Trophoblast cell (in vitro differentiated cells and primary cell): ENCODE measurements at regions not wholly inside any gene's neighbourhood (a gene's known extent, or its start where the extent isn't known, plus 50 kb on each side); places are given as distances from the start of the nearest gene placed in this dataset.

ENCODE experiments used
- DNase-seq, 2 donors: peaks; one replicate each; pipeline ENCODE4 v3.0.0-alpha.2; 2016
- H2AFZ ChIP-seq: 2 replicates; pipeline ENCODE4 v1.6.1; 2013; ENCODE audit warnings: low read length, moderate library complexity, mild to moderate bottlenecking; ENCODE audit not compliant: insufficient read depth, poor library complexity
- H2AK5ac ChIP-seq: 2 replicates; pipeline ENCODE4 v1.6.1; 2013; ENCODE audit warnings: mild to moderate bottlenecking, low read length
- H2BK120ac ChIP-seq: 2 replicates; pipeline ENCODE4 v1.6.1; 2013; ENCODE audit warnings: low read length, mild to moderate bottlenecking, moderate library complexity; ENCODE audit not compliant: insufficient read depth, poor library complexity
- H2BK12ac ChIP-seq: 2 replicates; pipeline ENCODE4 v1.6.1; 2013; ENCODE audit warnings: mild to moderate bottlenecking, low read length, moderate library complexity
- H2BK5ac ChIP-seq: 2 replicates; pipeline ENCODE4 v1.6.1; 2013; ENCODE audit warnings: low read length, low read depth, moderate library complexity, mild to moderate bottlenecking; ENCODE audit not compliant: poor library complexity
- H3K14ac ChIP-seq: 2 replicates; pipeline ENCODE4 v1.6.1; 2013; ENCODE audit warnings: mild to moderate bottlenecking, low read length
- H3K18ac ChIP-seq: 2 replicates; pipeline ENCODE4 v1.6.1; 2013; ENCODE audit warnings: mild to moderate bottlenecking, low read length
- H3K23ac ChIP-seq: 2 replicates; pipeline ENCODE4 v1.6.1; 2013; ENCODE audit warnings: low read length
- H3K27ac ChIP-seq: 2 replicates; pipeline ENCODE4 v1.5.1; 2013; ENCODE audit warnings: low read depth, mild to moderate bottlenecking, inconsistent platforms, low read length, moderate library complexity
- H3K27me3 ChIP-seq: 2 replicates; pipeline ENCODE4 v1.6.1; 2013; ENCODE audit warnings: inconsistent platforms, mild to moderate bottlenecking, low read length, moderate library complexity; ENCODE audit not compliant: insufficient read depth
- H3K36me3 ChIP-seq, 2 experiments: 1 replicate in 1 of 2; 2 replicates in 1 of 2; pipeline ENCODE4 v1.6.1; 2013; ENCODE audit warnings: low read length in 2 of 2, mild to moderate bottlenecking in 2 of 2, moderate library complexity in 1 of 2; ENCODE audit not compliant: insufficient read depth in 2 of 2, control insufficient read depth in 1 of 2
- H3K4ac ChIP-seq: 2 replicates; pipeline ENCODE4 v1.6.1; 2013; ENCODE audit warnings: low read depth, mild to moderate bottlenecking, low read length, moderate library complexity
- H3K4me1 ChIP-seq, 2 experiments: 1 replicate in 1 of 2; 2 replicates in 1 of 2; pipeline ENCODE4 v1.6.1; 2013; ENCODE audit warnings: low read length in 2 of 2, mild to moderate bottlenecking in 2 of 2, moderate library complexity in 1 of 2; ENCODE audit not compliant: insufficient read depth in 2 of 2, control insufficient read depth in 1 of 2
- H3K4me2 ChIP-seq: 2 replicates; pipeline ENCODE4 v1.6.1; 2013; ENCODE audit warnings: inconsistent platforms, mild to moderate bottlenecking, low read length, moderate library complexity
- H3K4me3 ChIP-seq: 2 replicates; pipeline ENCODE4 v1.5.1; 2013; ENCODE audit warnings: mild to moderate bottlenecking, low read depth, low read length, inconsistent platforms
- H3K79me1 ChIP-seq: one replicate; pipeline ENCODE4 v1.6.1; 2013; ENCODE audit warnings: low read length
- H3K79me2 ChIP-seq: 2 replicates; pipeline ENCODE4 v1.6.1; 2013; ENCODE audit warnings: low read length, mild to moderate bottlenecking; ENCODE audit not compliant: control insufficient read depth, insufficient read depth, poor library complexity
- H3K9ac ChIP-seq: 2 replicates; pipeline ENCODE4 v1.6.1; 2013; ENCODE audit warnings: mild to moderate bottlenecking, low read length
- H3K9me3 ChIP-seq: 2 replicates; pipeline ENCODE4 v1.6.1; 2013; ENCODE audit warnings: low read depth, mild to moderate bottlenecking, control low read depth, inconsistent platforms, low read length; ENCODE audit not compliant: insufficient read depth
- H4K12ac ChIP-seq: 2 replicates; pipeline ENCODE4 v1.6.1; 2013; ENCODE audit warnings: low read depth, mild to moderate bottlenecking, low read length, moderate library complexity
- H4K8ac ChIP-seq: 2 replicates; pipeline ENCODE4 v1.6.1; 2013; ENCODE audit warnings: low read depth, mild to moderate bottlenecking, low read length, moderate library complexity
- H4K91ac ChIP-seq: one replicate; pipeline ENCODE4 v1.6.1; 2013; ENCODE audit warnings: low read depth, mild to moderate bottlenecking, low read length, moderate library complexity
- WGBS: extraction: QIAGEN DNeasy Blood & Tissue Kit; methylation state at CpG from one replicate; pipeline ENCODE4 v1.1.7; 2013; ENCODE audit warnings: missing lambda C conversion rate; ENCODE audit not compliant: insufficient read length, insufficient coverage; ENCODE audit errors: extremely low coverage; 5-methylcytosine and 5-hydroxymethylcytosine counted together

DNA sequence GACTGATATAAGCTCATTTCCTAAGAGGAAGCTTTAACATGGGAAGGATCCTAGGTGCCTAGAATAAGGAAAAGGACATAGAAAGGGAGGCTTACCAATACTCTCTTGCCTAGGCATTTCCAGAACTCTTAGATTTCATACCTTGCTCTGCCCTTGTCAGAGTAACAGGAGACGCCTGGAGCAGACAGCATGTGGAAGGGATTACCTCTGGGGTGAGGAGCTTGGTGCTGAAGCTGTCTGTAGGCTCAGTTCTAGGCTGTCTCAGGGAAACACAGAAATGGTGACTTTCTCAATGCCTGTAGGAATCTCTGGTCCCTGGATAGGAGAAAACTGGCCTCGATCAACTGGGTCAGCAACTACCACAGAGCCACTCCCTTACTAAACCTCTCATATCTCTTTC, 150.0 kb downstream of the SLC4A3 start:
- Histone ChIP-seq H3K23ac (no peak overlapping the region), H2AK5ac (no peak overlapping the region), H3K79me1 (no peaks in the 10 kb centered on the region), H3K27ac (no peak overlapping the region), H3K4me2 (no peak overlapping the region), H2AFZ (no peak overlapping the region), H3K9me3 (no peaks in the 10 kb centered on the region), H2BK120ac (no peak overlapping the region), H3K4me1 (peaks cover 0 to 3% of the 10 kb centered on the region in 2 experiments), H3K27me3 (no peaks in the 10 kb centered on the region), H4K12ac (no peak overlapping the region), H4K91ac (no peak overlapping the region), H2BK12ac (no peak overlapping the region), H3K36me3 (no peaks in the 10 kb centered on the region), H3K4me3 (no peak overlapping the region), H3K79me2 (no peaks in the 10 kb centered on the region), H3K18ac (no peak overlapping the region), H3K14ac (no peak overlapping the region), H2BK5ac (no peak overlapping the region), H4K8ac (no peak overlapping the region), H3K4ac (no peak overlapping the region), H3K9ac (no peak overlapping the region)
- WGBS, result no CpG with 5 or more reads among the region's 2 CpGs
- no peak for DNase-seq

DNA sequence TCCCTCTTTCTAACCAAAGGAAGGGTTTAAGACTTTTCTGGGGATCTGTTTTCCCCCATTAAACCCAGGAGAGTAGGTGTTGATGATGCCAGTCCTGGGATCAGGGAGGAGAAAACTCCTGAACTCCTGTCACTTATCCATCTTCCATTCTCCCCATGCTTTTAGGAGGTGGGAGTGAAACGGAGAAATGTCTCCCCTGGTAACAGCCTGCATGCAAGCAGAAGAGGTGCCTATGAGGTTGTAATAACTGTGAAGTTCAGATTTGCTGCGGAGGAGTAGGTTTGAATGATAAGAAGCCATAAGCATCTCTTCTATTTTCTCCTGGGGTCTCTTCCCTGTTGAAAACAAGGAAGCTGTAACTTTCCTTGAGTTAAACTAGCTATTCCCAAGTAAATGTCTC, 150.8 kb downstream of the SLC4A3 start:
- Histone ChIP-seq H2BK120ac (no peak overlapping the region), H3K14ac (no peak overlapping the region), H3K4me2 (no peak overlapping the region), H4K91ac (no peak overlapping the region), H4K12ac (no peak overlapping the region), H3K79me1 (no peaks in the 10 kb centered on the region), H3K18ac (no peak overlapping the region), H4K8ac (no peak overlapping the region), H3K9ac (no peak overlapping the region), H3K4ac (no peak overlapping the region), H3K79me2 (no peaks in the 10 kb centered on the region), H3K27ac (no peak overlapping the region), H3K9me3 (no peaks in the 10 kb centered on the region), H3K23ac (no peak overlapping the region), H2BK5ac (no peak overlapping the region), H2BK12ac (no peak overlapping the region), H2AFZ (no peak overlapping the region), H2AK5ac (no peak overlapping the region), H3K4me1 (no peaks in the 10 kb centered on the region), H3K27me3 (no peaks in the 10 kb centered on the region), H3K36me3 (no peaks in the 10 kb centered on the region), H3K4me3 (no peak overlapping the region)
- WGBS, result no CpG with 5 or more reads among the region's 2 CpGs
- no peak for DNase-seq

DNA sequence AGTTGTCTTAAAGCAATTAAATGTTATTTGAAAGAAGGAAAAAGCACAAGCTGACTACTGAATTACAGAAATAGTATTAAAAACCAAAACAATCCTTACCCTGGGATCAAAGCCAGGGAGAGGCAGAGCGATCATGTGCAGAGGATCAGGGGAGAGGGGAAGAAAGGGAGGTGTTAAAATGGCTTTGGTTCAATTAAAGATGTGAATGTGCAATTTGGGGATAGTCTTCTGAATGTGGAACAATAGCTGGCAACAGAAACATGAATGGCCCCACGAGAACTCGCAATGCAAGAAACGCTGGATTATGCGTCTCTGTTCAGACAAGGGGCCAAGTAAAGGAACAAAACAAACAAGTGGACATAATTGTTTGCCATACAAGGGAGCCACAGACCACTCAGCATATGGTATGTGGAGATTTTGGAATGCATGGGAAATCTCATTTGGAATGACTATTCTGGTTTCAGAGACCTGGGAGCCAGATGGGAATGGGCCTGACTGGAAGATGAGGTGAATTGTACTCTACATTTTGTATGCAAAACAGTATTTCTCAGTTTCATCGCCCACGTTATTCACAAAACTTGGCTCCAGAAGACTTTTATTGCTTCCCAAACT, 155.4 kb downstream of the SLC4A3 start:
- DNase-seq, result no peak
- Histone ChIP-seq H4K12ac (no peak overlapping the region), H3K36me3 (no peaks in the 10 kb centered on the region), H3K9me3 (peaks cover 2% of the 10 kb centered on the region), H3K23ac (no peak overlapping the region), H3K4me3 (no peak overlapping the region), H3K18ac (no peak overlapping the region), H3K4me1 (no peaks in the 10 kb centered on the region), H2AFZ (no peak overlapping the region), H2BK120ac (no peak overlapping the region), H3K14ac (no peak overlapping the region), H2BK12ac (no peak overlapping the region), H3K27ac (no peak overlapping the region), H4K8ac (no peak overlapping the region), H3K4me2 (no peak overlapping the region), H3K27me3 (no peaks in the 10 kb centered on the region), H4K91ac (no peak overlapping the region), H2AK5ac (no peak overlapping the region), H3K9ac (no peak overlapping the region), H2BK5ac (no peak overlapping the region), H3K4ac (no peak overlapping the region), H3K79me1 (no peaks in the 10 kb centered on the region), H3K79me2 (no peaks in the 10 kb centered on the region)
- WGBS, result no CpG with 5 or more reads among the region's 7 CpGs

DNA sequence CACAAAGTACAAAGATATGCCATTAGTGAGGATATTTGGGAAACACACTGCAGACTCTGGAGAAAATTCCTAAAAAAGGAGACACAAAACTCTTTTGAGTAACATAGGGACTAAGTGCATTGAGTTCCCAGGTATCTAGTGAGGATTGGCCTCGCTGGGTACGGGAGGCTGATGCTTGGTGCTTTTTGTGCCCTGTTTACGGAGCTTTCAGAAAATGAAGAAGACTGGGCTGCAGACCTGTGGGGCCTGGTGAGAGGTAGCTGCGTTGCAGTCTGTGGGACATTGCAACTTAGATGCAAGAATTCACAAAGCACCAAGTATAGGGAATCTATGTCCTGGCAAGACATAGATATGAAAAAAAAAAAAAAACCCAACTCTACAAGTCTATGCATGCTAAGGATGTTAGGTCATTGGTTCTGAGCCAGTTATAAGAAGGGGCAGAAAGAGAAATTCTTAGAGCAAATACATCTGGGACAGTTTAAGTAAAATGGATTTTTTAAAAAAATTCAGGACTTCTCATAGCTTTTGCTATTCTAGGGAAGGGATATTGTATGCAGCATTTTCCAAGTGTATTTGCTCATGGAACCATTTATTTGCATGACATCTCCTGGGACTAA, 156.0 kb downstream of the SLC4A3 start:
- H3K23ac ChIP-seq, result no peak overlapping the region
- H2AK5ac ChIP-seq, result no peak overlapping the region
- H4K91ac ChIP-seq, result no peak overlapping the region
- no peak overlapping the region for H3K4me2 ChIP-seq
- no peak overlapping the region for H3K4ac ChIP-seq
- peaks cover 2% of the 10 kb centered on the region for H3K9me3 ChIP-seq
- H3K27me3 ChIP-seq, result no peaks in the 10 kb centered on the region
- H2AFZ ChIP-seq, result no peak overlapping the region
- H3K14ac ChIP-seq, result no peak overlapping the region
- H3K27ac ChIP-seq, result no peak overlapping the region
- H2BK5ac ChIP-seq, result no peak overlapping the region
- no CpG with 5 or more reads among the region's 4 CpGs for WGBS
- no peak for DNase-seq
- H2BK120ac ChIP-seq, result no peak overlapping the region
- no peak overlapping the region for H4K12ac ChIP-seq
- H4K8ac ChIP-seq, result no peak overlapping the region
- no peak overlapping the region for H3K4me3 ChIP-seq
- H2BK12ac ChIP-seq, result no peak overlapping the region
- no peaks in the 10 kb centered on the region for H3K79me2 ChIP-seq
- H3K36me3 ChIP-seq, result no peaks in the 10 kb centered on the region
- H3K9ac ChIP-seq, result no peak overlapping the region
- no peak overlapping the region for H3K18ac ChIP-seq
- H3K79me1 ChIP-seq, result no peaks in the 10 kb centered on the region
- H3K4me1 ChIP-seq, result no peaks in the 10 kb centered on the region
